Activated T-cell treated with anti-CD3 and anti-CD28 coated beads, Interleukin-2, amount 50 U/mL, for 4 hours (primary cell): ENCODE measurements at regions not wholly inside any gene's neighbourhood (a gene's known extent, or its start where the extent isn't known, plus 50 kb on each side); places are given as distances from the start of the nearest gene placed in this dataset.

Experiments
- ATAC-seq, 2 donors: fragments of 200-7000 bp; cut with Tn5 transposase; one replicate each; pipeline ENCODE4 v1.10.0; 2021
- DNase-seq: peaks from one replicate; pipeline ENCODE4 v3.0.0-alpha.2; 2020
- H3K27me3 Mint-ChIP-seq: one replicate; pipeline ENCODE4 v1.8.0; 2021; ENCODE audit warnings: low read depth, mixed read lengths
- H3K36me3 Mint-ChIP-seq: one replicate; pipeline ENCODE4 v1.8.0; 2022; ENCODE audit warnings: mixed read lengths; ENCODE audit not compliant: insufficient read depth
- H3K4me1 Mint-ChIP-seq: one replicate; pipeline ENCODE4 v1.8.0; 2021; ENCODE audit warnings: low read depth, mixed read lengths
- H3K4me3 Mint-ChIP-seq: one replicate; pipeline ENCODE4 v1.8.0; 2021; ENCODE audit warnings: mild to moderate bottlenecking, moderate library complexity, mixed read lengths
- H3K9me3 Mint-ChIP-seq: one replicate; pipeline ENCODE4 v1.8.0; 2021; ENCODE audit warnings: mixed read lengths

GRCh38 chr7:26101361-26102151 lies 50.4 kb upstream of the NFE2L3 start:
- DNase-seq (no peak), ATAC-seq (no peak)
- no peaks in the 10 kb centered on the region for H3K36me3 Mint-ChIP-seq
- H3K4me3 Mint-ChIP-seq: peak overlapping the region; percentile 53
- H3K9me3 Mint-ChIP-seq: no peaks in the 10 kb centered on the region
- no peaks in the 10 kb centered on the region for H3K27me3 Mint-ChIP-seq
- H3K4me1 Mint-ChIP-seq: peaks cover 41% of the 10 kb centered on the region

GRCh38 chr7:26102176-26102575 lies 49.8 kb upstream of the NFE2L3 start:
- H3K4me1 Mint-ChIP-seq: peaks cover 36% of the 10 kb centered on the region
- no peaks in the 10 kb centered on the region for H3K27me3 Mint-ChIP-seq
- ATAC-seq (no peak), DNase-seq (no peak)
- no peaks in the 10 kb centered on the region for H3K9me3 Mint-ChIP-seq
- H3K4me3 Mint-ChIP-seq: no peak overlapping the region
- H3K36me3 Mint-ChIP-seq: no peaks in the 10 kb centered on the region
